Right lobe of liver (tissue), 4 donors: ENCODE measurements at regions not wholly inside any gene's neighbourhood (a gene's known extent, or its start where the extent isn't known, plus 50 kb on each side); places are given as distances from the start of the nearest gene placed in this dataset.

Source experiments
- CTCF ChIP-seq, 4 donors: fragments of 200-600 bp in 3 of 4; fragments of 450-650 bp in 1 of 4; IDR thresholded peaks; one replicate each; pipeline versions ENCODE4 v1.5.1 to v1.8.0; 2016 to 2022; ENCODE audit warnings: antibody characterized with exemption in 4 of 4, mild to moderate bottlenecking in 2 of 4
- POLR2A ChIP-seq: fragments of 450-650 bp; IDR thresholded peaks from one replicate; pipeline ENCODE4 v1.6.1; 2017; ENCODE audit warnings: antibody characterized with exemption, mild to moderate bottlenecking
- donor health status: DM: no; HTN: no; CAD: no.
- donor health status: DM: no; HTN: no; CAD: no.
- donor health status: DM: no; HTN: yes; CAD: no.

- TF ChIP-seq CTCF (IDR thresholded peaks at IDR 0.05) (no peak), POLR2A (no peak)
These were observed 262.1 kb upstream of the LRRC7 start for GRCh38 chr1:69305621-69306020.
